Fibroblast of mammary gland (primary cell): ENCODE measurements at regions not wholly inside any gene's neighbourhood (a gene's known extent, or its start where the extent isn't known, plus 50 kb on each side); places are given as distances from the start of the nearest gene placed in this dataset.

Experiments used
- DNase-seq: peaks from one replicate; pipeline ENCODE4 v3.0.0-alpha.2; 2010; ENCODE audit warnings: low read depth
- H3K4me3 ChIP-seq: 2 replicates; pipeline ENCODE4 v1.5.1; 2011; ENCODE audit warnings: low read depth, mild to moderate bottlenecking, low read length, moderate library complexity; ENCODE audit not compliant: control insufficient read depth
- TF ChIP-seq, protein P1 (sequence below): conservative IDR thresholded peaks from 2 replicates; pipeline ENCODE4 v1.5.1; 2011; ENCODE audit warnings: low read depth, low read length, inconsistent platforms; ENCODE audit not compliant: control insufficient read depth, insufficient read depth

DNA sequence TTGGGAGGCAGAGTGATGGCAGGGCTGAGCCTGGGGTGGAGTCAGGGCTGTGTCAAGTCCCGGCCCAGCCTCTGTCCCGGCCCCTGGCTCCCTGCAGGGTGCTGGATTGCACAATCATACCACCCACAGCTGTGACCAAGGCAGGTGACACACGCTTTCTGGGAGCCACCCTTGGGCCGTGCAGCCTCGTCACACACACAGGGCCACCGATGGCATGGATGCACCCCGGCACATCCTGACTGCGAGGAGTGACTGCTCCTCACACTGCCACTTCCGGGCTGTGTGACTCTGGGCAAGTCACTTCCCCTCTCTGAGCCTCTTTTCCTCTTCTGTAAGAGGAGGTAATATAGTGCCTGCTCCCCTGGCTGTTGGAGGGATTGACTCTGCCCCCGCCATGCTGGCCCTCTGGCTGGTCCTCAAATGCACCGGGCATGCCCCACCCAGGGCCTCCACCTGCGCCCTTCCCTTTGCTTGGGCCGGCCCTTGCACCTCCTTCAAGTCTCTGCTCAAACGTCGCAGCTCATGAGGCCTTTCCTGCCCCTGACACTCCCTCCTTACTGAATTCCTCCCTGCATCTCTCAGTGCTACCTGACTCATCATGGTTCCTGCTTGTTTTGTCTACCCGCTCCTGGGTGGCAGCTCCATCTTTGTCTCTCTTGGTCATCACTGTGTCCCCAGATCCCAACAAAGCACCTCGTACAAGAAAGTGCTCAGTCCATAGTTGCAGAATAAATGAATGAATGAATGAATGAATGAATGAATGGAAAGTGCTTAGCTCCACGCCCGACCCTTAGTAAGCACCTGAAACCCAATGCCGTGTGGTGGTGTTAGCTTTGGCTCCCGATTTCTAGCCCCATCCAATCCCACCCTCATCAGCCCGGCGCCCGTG is 93.5 kb downstream of the CEBPB start:
- DNase-seq, result peak; percentile 67
- H3K4me3 ChIP-seq, result no peak overlapping the region
- TF ChIP-seq, protein P1, sequence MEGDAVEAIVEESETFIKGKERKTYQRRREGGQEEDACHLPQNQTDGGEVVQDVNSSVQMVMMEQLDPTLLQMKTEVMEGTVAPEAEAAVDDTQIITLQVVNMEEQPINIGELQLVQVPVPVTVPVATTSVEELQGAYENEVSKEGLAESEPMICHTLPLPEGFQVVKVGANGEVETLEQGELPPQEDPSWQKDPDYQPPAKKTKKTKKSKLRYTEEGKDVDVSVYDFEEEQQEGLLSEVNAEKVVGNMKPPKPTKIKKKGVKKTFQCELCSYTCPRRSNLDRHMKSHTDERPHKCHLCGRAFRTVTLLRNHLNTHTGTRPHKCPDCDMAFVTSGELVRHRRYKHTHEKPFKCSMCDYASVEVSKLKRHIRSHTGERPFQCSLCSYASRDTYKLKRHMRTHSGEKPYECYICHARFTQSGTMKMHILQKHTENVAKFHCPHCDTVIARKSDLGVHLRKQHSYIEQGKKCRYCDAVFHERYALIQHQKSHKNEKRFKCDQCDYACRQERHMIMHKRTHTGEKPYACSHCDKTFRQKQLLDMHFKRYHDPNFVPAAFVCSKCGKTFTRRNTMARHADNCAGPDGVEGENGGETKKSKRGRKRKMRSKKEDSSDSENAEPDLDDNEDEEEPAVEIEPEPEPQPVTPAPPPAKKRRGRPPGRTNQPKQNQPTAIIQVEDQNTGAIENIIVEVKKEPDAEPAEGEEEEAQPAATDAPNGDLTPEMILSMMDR, result no peak

DNA sequence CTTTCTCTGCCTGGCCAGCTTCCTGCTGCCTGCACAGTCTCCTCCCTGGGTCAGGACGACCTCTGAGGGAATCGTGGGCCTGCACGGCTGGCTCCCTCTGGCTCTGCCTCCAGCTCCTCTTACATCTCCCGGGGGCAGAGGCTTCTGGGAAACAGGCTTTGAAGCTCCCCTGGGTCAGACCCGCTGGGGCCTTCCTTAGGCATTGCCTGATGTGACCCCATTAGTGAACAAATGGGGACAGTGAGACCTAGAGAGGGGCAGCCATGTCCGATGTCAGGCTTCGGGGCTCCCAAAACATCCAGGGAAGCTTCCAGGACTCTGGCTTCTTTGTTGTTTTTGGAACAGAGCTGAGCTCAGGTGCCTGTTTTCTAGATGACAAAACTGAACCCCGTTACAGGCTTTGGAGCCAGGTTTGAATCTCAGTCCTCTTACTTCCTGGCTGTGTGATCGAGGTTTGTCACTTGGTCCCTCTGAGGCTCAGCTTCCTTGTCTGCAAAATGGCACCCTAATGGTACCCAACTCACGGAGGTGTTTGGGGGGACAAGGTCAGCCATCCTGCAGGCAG is 94.3 kb downstream of the CEBPB start:
- TF ChIP-seq, protein P1, result no peak

DNA sequence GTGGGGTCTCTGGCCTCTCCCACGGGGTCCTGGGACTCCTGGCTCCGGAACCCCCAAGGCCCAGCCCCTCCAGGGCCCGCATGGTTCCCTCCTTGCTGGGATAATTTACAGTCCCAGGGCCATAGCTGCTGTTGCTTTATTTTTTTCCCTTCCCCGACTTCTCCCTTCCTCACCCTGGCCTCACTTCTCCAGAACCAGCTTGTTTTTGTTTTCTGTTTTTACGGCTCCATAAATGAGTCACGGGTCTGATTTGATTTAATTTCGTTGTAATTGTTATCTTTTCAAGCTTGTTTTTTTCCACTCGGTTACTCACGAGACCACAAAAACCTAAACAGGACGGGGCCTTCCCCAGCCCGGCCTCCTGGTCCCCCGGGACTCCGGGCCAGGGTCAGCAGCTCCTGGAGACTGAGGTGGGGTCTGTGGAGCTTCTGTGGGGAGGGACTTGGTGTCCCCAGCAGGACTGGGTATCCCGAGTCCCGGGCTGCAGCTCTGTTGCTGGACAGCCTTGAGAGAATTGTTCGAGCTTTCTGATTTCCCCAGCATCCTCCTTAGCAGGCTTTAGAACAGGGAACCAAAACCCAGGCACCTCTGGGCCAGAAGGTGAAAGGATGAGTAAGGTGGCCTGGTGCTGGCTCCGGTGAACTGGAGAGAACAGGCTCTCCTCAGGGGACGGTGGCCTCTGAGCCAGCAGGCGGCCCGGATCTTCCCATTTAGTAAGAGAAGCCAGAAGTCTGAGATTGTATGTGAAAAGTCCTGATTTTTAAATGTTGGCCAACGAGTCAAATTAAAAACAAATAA is 94.9 kb downstream of the CEBPB start:
- DNase-seq, result peak; percentile 92
- H3K4me3 ChIP-seq, result no peak overlapping the region

More for the DNA sequence above, 94.3 kb downstream of the CEBPB start:
- no peak overlapping the region for H3K4me3 ChIP-seq
- no peak for DNase-seq

DNA sequence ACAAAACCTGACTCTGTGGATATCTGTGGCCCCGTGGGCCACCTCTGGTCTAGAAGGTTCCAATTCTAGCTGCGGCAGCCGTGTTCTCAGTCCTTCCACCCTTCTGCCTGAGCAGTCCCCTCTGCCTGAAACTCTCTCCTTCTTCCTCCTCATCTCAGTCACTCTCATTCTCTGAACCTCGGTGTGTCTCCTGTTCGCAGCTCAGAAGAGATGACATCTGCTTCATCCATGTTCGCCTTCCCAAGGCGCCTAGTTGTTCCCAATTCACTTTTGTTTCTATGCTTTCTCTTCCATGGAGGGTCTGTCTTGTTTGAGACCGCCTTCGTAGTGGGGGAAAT is 95.5 kb downstream of the CEBPB start:
- no peak for DNase-seq
- TF ChIP-seq, protein P1, result no peak
- H3K4me3 ChIP-seq, result peak overlapping the region; percentile 2

More for the DNA sequence above, 94.9 kb downstream of the CEBPB start:
- TF ChIP-seq, protein P1, result peak; percentile 4

DNA sequence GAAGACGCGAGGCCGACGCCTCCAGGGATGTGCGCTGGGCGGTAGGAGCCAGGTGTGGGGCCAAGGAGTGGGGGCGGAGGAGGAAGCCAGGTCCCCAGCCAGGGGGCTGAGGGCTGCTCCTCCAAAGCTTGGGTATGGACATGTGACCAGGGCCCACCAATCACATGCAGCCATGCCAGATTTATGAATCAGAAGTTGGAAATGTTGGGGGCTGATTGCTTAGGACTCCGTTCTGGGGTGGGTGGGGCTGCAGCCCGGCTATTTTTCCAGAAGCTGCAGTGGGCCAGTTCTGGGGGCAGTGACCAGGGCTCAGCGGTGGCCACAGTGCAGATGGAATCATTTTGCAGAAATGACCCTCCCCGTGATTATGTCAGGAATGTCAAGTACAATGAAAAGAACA is 96.0 kb downstream of the CEBPB start:
- H3K4me3 ChIP-seq, result peak overlapping the region; percentile 2
- peak; percentile 95 for DNase-seq
- TF ChIP-seq, protein P1, result no peak

DNA sequence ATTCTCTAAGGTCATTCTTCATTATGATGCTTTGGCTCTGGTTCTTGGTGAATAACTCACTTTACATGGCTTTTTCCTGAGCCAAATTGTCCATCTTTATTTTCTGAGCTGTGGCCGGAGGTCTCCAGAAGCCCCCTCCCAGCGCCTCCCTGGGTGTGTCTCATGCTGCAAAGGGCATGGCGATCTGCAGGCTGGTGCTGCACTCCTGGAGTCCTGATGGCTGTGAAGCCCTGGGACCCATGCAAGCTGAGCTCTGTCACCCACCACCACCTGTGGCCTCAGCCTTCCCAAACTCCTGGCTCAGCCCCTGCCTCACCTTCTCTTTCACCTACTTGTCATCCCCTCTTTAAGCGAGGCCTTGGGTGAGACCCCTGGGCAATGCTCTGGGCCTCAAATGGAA is 96.9 kb downstream of the CEBPB start:
- no peak for DNase-seq
- TF ChIP-seq, protein P1, result no peak
- H3K4me3 ChIP-seq, result no peak overlapping the region
